ENCODE measurements at regions not wholly inside any gene's neighbourhood (a gene's known extent, or its start where the extent isn't known, plus 50 kb on each side); places are given as distances from the start of the nearest gene placed in this dataset.

- Mint-ChIP-seq H3K27me3 (peaks cover 2% of the 10 kb centered on the region), H3K4me1 (no peaks in the 10 kb centered on the region), H3K36me3 (no peaks in the 10 kb centered on the region), H3K27ac (no peak overlapping the region), H3K9me3 (no peaks in the 10 kb centered on the region), H3K4me3 (no peak overlapping the region)
These were observed 595.8 kb upstream of the CADM1 start for GRCh38 chr11:116100016-116100415.

- Mint-ChIP-seq H3K27ac (no peak overlapping the region), H3K4me3 (no peak overlapping the region), H3K36me3 (no peaks in the 10 kb centered on the region), H3K27me3 (peaks cover 2% of the 10 kb centered on the region), H3K9me3 (no peaks in the 10 kb centered on the region), H3K4me1 (no peaks in the 10 kb centered on the region)
These were observed 595.3 kb upstream of the CADM1 start for GRCh38 chr11:116099541-116099940.

GRCh38 chr11:116096272-116096995, 592.2 kb upstream of the CADM1 start:
- Mint-ChIP-seq H3K9me3 (no peaks in the 10 kb centered on the region), H3K36me3 (no peaks in the 10 kb centered on the region), H3K27me3 (peaks cover 2% of the 10 kb centered on the region), H3K4me1 (no peaks in the 10 kb centered on the region), H3K4me3 (no peak overlapping the region), H3K27ac (no peak overlapping the region)

- H3K9me3 Mint-ChIP-seq = no peaks in the 10 kb centered on the region
- H3K4me1 Mint-ChIP-seq = no peaks in the 10 kb centered on the region
- H3K27ac Mint-ChIP-seq = no peak overlapping the region
- H3K27me3 Mint-ChIP-seq = peaks cover 2% of the 10 kb centered on the region
- no peak overlapping the region for H3K4me3 Mint-ChIP-seq
- H3K36me3 Mint-ChIP-seq = no peaks in the 10 kb centered on the region
These were observed 589.5 kb upstream of the CADM1 start for GRCh38 chr11:116093481-116094270.

GRCh38 chr11:116093065-116093464, 588.9 kb upstream of the CADM1 start:
- Mint-ChIP-seq H3K36me3 (no peaks in the 10 kb centered on the region), H3K27me3 (peaks cover 2% of the 10 kb centered on the region), H3K27ac (no peak overlapping the region), H3K4me1 (no peaks in the 10 kb centered on the region), H3K9me3 (no peaks in the 10 kb centered on the region), H3K4me3 (no peak overlapping the region)

GRCh38 chr11:116086426-116086825, 582.2 kb upstream of the CADM1 start:
- Mint-ChIP-seq H3K4me1 (no peaks in the 10 kb centered on the region), H3K27ac (no peak overlapping the region), H3K9me3 (no peaks in the 10 kb centered on the region), H3K4me3 (no peak overlapping the region), H3K36me3 (no peaks in the 10 kb centered on the region), H3K27me3 (peaks cover 5% of the 10 kb centered on the region)

- no peak overlapping the region for H3K4me3 Mint-ChIP-seq
These were observed 580.9 kb upstream of the CADM1 start for GRCh38 chr11:116085031-116085635.

GRCh38 chr11:116084511-116084910, 580.3 kb upstream of the CADM1 start:
- Mint-ChIP-seq H3K4me3 (no peak overlapping the region), H3K36me3 (no peaks in the 10 kb centered on the region), H3K27me3 (peaks cover 5% of the 10 kb centered on the region), H3K9me3 (no peaks in the 10 kb centered on the region), H3K27ac (no peak overlapping the region), H3K4me1 (no peaks in the 10 kb centered on the region)

More at GRCh38 chr11:116085031-116085635, 580.9 kb upstream of the CADM1 start:
- H3K36me3 Mint-ChIP-seq = no peaks in the 10 kb centered on the region
- no peaks in the 10 kb centered on the region for H3K9me3 Mint-ChIP-seq
- peaks cover 5% of the 10 kb centered on the region for H3K27me3 Mint-ChIP-seq
- no peaks in the 10 kb centered on the region for H3K4me1 Mint-ChIP-seq
- H3K27ac Mint-ChIP-seq = no peak overlapping the region

GRCh38 chr11:116082256-116082655, 578.0 kb upstream of the CADM1 start:
- H3K27me3 Mint-ChIP-seq = peaks cover 8% of the 10 kb centered on the region
- H3K4me3 Mint-ChIP-seq = no peak overlapping the region
- no peak overlapping the region for H3K27ac Mint-ChIP-seq
- no peaks in the 10 kb centered on the region for H3K9me3 Mint-ChIP-seq
- no peaks in the 10 kb centered on the region for H3K36me3 Mint-ChIP-seq
- H3K4me1 Mint-ChIP-seq = no peaks in the 10 kb centered on the region

- H3K27ac Mint-ChIP-seq = no peak overlapping the region
- H3K27me3 Mint-ChIP-seq = peaks cover 14% of the 10 kb centered on the region
- H3K36me3 Mint-ChIP-seq = no peaks in the 10 kb centered on the region
- H3K9me3 Mint-ChIP-seq = no peaks in the 10 kb centered on the region
- H3K4me1 Mint-ChIP-seq = no peaks in the 10 kb centered on the region
- H3K4me3 Mint-ChIP-seq = no peak overlapping the region
These were observed 575.4 kb upstream of the CADM1 start for GRCh38 chr11:116079580-116079979.

- H3K36me3 Mint-ChIP-seq = no peaks in the 10 kb centered on the region
- H3K27ac Mint-ChIP-seq = no peak overlapping the region
- no peak overlapping the region for H3K4me3 Mint-ChIP-seq
- H3K9me3 Mint-ChIP-seq = no peaks in the 10 kb centered on the region
- no peaks in the 10 kb centered on the region for H3K4me1 Mint-ChIP-seq
- H3K27me3 Mint-ChIP-seq = peaks cover 12% of the 10 kb centered on the region
These were observed 573.9 kb upstream of the CADM1 start for GRCh38 chr11:116078101-116078591.

- Mint-ChIP-seq H3K4me1 (no peaks in the 10 kb centered on the region), H3K27me3 (peaks cover 11% of the 10 kb centered on the region), H3K36me3 (no peaks in the 10 kb centered on the region), H3K27ac (no peak overlapping the region), H3K9me3 (no peaks in the 10 kb centered on the region), H3K4me3 (no peak overlapping the region)
These were observed 572.9 kb upstream of the CADM1 start for GRCh38 chr11:116077092-116077491.

GRCh38 chr11:116073854-116074837, 569.9 kb upstream of the CADM1 start:
- Mint-ChIP-seq H3K4me1 (no peaks in the 10 kb centered on the region), H3K9me3 (no peaks in the 10 kb centered on the region), H3K4me3 (no peak overlapping the region), H3K27ac (no peak overlapping the region), H3K36me3 (no peaks in the 10 kb centered on the region), H3K27me3 (peaks cover 14% of the 10 kb centered on the region)

GRCh38 chr11:116072601-116073410, 568.6 kb upstream of the CADM1 start:
- H3K27me3 Mint-ChIP-seq = peaks cover 14% of the 10 kb centered on the region
- no peaks in the 10 kb centered on the region for H3K9me3 Mint-ChIP-seq
- H3K36me3 Mint-ChIP-seq = no peaks in the 10 kb centered on the region
- H3K4me3 Mint-ChIP-seq = no peak overlapping the region
- H3K4me1 Mint-ChIP-seq = no peaks in the 10 kb centered on the region
- H3K27ac Mint-ChIP-seq = no peak overlapping the region

All from activated naive CD4-positive, alpha-beta T cell treated with anti-CD3 and anti-CD28 coated beads, Interleukin-2, amount 50 U/mL, for 24 hours (primary cell).